NCI-H446 (cell line): ENCODE measurements at regions not wholly inside any gene's neighbourhood (a gene's known extent, or its start where the extent isn't known, plus 50 kb on each side); places are given as distances from the start of the nearest gene placed in this dataset.
"Not testable (repeated sequence)": the region's sequence is repeated elsewhere in the genome, so short reads cannot be mapped to it uniquely, and the experiment has no call there.

Experiments
- DNase-seq, 2 experiments: peaks; one replicate each; lab custom pipeline; 2025; lab: John Stamatoyannopoulos, UW

DNA sequence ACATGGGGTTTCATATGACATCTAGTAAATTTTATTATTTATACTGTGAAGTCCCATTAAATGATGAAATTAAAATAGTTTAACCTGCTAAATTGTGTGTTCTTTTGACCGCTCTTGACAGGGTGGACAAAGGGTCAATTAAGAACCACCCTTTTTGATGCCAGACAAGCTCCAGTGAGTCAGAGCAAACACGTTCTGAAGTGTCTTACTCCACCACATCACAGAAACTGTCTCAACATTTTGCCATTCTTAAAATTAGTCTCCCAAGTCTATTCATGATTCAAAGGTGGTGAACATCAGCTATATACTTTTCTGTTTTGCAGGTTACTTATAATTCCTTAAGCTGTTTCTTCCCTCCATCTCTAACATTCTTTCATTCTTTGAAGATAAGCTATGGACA is 142.1 kb downstream of the SPATA31A6 start:
- not testable (repeated sequence) for DNase-seq

DNA sequence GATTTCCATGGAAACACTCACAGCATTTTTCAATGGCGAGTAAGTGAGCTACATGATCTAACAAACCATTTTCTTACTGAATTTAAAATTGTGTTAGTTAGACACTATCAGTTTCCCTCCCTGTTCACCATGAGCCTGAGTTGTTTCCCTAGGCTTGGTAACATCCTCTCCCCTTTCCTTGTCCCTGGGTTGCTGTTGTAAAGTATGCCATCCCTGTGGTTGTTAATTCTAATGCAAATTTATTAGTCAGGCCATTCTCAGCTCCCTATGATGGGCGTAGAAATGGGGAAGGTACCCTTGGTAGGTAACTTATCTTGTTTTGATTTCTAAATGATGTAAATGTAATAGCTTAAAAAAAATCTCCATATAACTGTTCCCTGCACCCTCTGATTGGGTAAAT is 143.0 kb downstream of the SPATA31A6 start:
- DNase-seq: not testable (repeated sequence)

DNA sequence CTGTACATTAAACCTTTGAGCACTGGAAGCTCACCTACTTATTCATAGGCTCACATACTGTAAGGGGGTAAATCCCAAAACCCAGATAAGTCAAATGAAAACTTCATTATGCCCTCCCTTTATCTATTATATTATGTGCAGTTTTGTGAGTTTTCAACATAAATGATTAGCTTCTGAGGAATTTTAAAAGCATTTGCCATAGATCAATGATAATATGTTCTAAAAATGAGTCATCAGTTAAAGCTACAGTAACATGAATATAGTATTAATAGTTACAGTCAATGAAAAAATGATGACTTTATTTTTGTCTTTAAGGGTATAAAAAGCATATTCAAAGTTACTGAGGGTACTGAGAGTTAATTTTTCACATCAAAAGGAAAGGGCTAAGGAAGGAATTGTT is 151.9 kb downstream of the SPATA31A6 start:
- DNase-seq: not testable (repeated sequence)

DNA sequence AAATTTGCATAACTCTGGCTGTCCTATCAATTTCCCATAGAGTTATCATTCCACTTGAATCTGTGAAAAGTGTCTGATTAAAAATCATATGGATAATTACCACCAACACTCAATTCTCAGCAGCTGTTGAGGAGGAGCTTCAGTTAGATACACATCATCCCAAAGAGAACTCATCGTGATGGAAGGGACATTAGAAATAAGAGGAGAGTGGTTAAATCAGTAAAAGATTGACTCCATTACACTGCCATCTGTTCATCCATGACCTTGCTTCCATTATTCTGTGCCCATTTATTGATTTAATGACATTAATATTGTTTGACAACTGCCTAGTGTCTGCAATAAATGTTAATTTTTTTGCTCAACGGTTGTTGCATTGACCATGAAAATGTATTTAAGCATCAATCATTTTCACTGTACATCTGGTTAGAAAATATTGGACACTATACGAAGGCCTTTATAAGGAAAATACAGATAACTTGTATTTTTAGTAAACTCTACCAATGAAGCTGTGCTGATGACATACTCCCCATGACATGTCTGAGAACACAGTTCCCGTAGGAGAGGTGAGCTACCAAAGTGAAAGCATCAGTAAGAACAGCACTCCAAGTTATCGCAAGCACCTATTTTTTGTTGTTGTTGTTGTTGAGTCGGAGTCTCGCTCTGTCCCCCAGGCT is 152.7 kb downstream of the SPATA31A6 start:
- DNase-seq: not testable (repeated sequence)

DNA sequence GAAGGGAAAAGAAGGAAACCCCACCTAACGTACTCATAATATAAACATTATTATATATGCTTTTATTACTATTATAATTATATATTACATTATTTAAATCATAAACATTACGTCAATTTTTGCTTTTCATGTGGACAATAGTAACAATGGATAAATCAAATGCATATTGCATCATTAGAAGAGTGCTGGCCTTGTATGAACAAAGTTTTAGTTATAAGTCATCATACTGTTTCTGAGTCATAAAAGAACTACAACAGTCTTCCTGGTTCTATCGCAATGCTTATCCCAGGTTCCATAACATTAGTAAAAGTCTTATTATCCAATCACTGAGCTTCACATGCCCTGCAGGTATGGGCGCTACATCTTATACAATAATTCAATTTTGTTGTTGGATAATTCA is 154.8 kb downstream of the SPATA31A6 start:
- not testable (repeated sequence) for DNase-seq

DNA sequence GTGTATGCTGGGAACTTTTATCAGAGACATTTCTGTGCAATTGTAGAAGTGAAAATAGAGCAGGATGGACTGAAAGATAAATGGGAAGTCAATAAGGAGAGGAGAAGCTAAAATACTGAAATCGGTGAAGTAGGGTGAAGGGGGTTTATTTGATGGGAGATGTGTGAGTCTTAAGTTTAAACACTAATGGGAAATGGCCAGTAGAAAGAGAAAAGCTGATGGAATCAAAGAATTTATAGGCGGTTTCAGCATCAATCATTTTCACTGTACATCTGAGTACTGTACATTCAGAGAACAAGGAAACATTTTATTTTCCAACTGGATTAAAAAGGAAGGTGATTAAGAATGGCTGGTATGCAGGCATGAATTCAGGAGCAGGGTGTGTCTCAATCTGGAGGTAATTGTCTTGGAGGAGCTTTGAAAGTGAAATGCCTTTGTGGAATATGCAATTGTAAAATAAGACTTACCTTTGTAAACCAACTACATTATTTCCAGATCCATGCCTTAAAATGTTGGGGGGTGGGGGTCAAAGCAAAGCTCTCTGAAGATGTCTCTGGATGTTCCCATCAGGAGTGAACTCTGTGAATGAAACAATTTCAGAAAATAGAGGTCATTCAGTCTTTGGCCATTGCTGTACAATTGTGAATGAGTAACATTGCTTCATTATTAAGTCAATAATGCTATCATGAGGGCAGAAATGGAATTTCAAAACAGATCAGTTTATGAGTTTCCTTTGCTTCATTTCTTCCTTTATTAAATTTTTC is 156.4 kb downstream of the SPATA31A6 start:
- not testable (repeated sequence) for DNase-seq

DNA sequence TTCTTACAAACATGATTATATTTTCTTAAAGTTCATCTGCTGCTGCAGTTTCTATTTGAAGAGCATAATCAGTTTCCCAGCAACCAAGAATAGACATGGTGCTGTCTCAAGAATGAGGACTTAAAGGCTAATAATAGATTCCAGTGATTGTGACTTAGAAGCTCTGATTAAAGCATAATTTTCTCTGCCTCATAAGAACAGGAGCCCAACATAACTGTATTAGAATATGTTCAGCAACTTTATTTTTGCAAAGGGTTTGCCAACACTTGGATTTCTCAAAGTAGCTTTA is 156.9 kb downstream of the SPATA31A6 start:
- DNase-seq: not testable (repeated sequence)

DNA sequence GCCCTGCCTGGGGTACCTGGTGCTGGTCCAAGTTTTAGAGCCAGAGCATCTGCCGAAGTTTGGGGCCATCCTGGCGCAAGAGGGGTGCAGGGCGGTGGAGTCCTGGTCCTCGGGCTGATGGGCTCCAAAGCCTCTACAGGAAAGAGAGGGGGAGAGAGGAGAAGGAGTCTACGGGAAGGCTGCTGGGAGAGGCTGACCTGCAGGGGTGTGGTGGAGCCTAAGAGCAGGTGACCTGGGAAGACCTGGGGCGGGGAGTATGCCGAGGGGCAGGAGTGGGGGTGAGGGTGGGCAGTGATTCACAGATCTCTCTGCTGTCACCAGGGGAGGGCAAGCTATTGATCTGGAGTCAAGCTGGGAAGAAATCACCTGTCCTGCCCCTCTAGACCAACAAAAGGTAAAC is 158.4 kb downstream of the SPATA31A6 start:
- DNase-seq: not testable (repeated sequence)

DNA sequence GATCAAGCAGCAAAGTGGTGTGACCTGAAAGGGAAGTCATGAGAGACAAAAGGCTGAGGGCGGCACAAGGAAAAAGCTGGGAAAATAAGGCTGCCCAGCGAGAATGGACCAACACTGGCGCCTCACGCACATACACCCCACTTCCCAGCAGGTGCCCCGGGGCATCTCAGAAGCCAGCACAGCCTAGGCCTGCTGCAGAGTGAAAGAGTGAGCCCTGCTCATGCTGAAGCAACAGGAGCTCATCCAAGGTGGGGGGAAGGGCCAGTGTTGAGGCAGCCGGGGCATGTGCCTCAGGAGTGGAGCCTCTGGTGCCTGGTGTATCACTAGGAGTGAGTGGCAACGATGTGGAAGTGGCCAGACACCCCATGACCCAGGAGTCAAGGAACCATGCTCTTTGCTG is 158.8 kb downstream of the SPATA31A6 start:
- DNase-seq: not testable (repeated sequence)

DNA sequence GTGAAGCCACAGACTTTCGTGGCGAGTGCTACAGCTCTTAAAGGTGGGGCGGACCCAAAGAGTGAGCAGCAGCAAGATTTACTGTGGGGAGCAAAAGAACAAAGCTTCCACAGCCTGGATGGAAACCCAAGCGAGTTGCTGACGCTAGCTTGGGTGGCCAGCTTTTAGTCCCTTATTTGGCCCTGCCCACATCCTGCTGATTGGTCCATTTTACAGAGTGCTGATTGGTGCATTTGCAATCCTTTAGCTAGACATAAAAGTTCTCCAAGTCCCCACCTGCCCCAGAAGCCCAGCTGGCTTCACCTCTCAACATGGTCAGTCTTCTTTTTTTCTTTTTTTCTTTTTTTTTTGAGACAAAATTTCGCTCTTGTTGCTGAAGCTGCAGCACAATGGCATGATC is 161.0 kb downstream of the SPATA31A6 start:
- not testable (repeated sequence) for DNase-seq

DNA sequence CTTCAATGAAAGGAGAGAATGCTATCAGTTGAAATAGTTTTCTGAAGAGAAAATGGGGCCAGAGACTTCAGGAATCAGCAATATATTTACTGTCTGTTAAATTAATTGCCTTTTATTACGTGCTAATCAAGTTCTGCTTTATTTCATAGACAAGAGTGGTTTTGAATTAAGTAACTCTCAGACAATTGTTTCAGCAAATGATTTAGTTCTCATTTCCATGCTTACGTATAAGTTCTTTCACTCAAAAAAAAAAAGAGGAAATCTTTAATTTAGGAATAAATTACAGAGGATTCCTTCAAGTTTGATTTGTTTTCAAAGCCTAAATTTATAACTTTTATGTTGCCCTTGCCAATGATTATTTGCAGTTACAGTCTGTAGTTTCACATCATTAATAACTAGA is 163.5 kb downstream of the SPATA31A6 start:
- not testable (repeated sequence) for DNase-seq

DNA sequence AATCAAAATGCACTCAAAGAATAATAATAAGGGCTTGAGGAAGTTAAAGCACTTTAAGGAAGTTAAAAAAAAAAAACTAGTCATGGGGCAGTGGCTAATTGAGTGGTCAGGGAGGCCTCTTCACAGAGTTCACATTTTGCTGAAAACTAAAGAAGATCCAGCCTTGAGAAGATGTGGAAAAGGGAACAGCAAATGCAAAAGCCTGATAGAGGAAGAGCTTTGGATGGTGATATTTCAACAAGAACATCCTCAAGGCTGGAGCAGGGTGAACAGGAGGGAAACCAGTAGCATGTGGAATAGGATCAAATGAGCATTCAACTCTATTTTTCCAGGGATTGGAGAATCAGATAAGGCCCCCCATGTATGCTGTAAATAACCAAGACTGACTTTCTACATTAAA is 165.7 kb downstream of the SPATA31A6 start:
- DNase-seq: not testable (repeated sequence)

DNA sequence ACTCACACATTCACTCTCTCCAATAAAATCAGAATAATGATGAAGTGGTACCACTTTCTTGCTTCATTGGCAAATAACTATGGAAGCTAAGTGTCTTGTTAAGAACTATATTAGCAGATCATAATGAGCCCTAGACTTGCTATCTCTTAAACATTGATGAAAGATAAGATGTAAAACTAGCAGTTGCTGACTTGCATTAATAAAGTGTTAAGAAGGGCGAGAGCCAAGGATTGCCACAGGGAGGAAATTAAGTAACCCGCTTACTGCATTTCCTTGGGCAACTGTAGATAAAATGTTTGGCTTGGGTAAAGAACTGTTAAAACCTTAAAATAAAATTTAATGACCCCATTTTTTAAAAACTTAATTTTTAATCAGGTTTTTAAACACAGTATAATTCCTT is 167.0 kb downstream of the SPATA31A6 start:
- not testable (repeated sequence) for DNase-seq

DNA sequence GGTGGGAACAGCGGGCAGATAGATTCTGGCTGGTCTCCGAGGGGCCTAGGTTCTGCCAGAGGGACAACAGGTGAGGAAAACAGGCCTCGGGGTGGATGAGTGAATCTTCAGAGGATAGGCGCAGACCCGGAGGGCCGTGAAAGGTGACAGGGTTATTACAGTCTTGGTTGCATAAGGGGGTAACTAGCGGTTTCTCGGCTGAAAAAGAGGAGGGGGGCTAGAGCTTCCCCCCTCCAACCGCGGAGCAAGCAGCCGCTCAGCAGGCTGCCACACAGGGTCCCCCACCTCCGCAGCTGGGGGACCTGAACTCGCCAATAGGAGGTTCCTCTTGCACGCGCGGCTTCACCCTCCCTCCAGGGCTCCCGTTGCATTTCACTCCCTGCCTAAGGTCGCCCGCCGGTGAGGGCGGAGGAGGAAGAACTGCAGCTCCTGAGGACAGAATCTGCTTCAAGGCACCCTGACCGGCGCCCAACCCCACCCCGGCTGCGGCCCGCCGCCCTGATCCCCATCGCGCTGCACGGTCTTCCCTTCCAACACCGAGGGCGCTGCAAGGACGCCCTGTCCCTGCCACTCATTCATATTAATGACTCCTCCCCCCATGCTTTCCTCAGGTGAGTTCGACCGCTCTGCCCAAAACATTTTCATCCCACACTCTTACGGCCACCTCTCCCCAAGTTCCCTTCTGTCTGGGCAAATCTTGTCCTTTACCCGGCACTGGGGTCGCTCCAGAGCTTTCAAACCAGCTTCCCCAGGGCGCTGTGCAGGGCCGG is 174.3 kb downstream of the SPATA31A6 start:
- not testable (repeated sequence) for DNase-seq

DNA sequence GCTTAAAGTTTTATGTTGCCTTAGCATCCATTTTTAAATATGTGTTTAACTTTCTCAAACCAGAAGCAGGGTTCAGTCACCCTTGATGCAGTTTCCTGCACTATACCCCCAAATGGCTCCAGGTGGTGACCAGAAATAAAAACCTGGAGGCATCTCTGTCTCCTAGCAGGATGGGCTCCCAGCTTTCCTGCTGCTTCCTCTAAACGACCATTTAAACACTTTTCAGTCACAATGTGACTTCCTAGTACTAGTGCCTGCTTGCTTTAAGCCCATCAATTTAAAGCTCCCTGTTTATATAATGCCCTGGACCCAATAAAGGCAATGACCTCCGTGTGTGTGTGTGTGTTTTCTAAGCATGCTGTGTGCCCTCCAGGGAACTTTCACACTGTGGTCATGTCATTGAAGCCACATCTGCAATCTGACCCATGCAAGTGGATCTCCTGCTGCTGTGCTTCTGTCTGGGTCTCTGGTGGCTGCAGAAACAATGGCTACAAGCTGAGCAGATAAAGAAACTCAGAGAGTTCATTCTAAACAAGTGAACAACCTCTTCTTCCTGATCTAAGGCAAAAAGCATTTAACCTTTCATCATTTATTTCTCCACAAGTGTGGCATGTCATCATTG is 175.3 kb downstream of the SPATA31A6 start:
- DNase-seq: not testable (repeated sequence)

DNA sequence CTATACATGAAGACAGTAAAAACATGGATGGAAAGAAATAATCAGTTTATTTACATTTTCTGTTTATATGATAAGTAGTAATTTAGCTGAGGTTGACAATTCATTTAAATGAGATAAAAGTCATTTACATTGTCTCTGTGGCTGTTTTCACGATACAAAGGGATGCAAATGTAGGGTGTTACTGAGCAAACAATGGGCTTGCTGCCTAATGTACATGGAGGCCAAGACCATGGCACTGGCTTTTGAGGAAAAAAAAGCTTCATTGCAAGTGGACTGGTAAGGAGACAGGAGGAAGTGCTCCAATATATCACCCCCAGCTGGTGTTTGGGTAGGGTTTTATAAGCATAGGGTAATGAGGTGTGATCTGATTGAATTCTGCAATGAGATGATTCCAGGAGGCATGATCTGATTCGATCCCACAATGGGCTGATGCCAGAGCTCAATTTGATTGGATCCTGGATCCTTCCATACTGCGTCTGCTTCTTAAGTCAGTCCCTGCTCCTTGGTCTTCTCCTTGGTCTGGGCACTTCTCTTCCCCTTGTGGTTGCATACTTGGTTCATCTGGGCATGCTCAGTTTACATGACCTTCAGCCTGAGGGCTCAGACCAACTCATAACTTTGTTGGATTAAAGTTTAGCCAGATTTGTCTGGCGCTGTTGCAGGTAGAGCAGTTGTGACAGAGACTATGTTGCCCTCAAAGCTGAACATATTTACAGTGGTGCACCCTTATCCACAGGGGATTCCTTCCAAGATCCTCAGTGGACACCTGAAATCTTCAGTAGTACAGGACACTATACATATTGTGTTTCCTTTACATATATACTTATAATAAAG is 181.2 kb downstream of the SPATA31A6 start:
- not testable (repeated sequence) for DNase-seq

DNA sequence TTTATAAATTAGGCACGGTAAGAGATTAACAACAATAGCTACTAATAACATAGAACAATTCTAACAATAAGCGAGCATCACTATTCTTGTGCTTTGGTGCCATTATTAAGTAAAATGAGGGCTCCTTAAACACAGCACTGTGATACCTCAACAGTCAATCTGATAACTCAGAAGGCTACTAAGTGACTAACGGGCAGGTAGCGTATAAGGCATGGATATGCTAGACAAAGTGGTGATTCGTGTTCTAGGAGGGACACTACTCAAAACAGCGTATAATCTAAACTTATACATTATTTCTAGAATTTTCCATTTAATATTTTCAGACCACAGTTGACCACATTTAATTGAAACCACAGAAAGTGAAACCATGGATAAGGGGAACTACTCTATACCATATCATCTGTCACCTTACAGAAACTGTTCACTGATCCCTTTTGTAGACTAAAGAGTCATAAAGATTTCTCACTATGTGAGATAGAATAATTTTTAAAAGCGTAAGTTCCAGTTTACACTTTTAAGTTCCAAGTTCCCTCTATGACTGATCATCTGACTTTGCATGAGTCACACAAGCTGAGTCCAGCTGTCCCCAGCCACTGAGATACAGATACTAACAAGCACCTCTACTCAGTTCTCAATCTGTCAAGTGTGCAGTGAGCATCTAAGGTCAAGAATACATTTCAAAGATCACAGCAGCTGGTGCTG is 181.9 kb downstream of the SPATA31A6 start:
- DNase-seq: not testable (repeated sequence)

DNA sequence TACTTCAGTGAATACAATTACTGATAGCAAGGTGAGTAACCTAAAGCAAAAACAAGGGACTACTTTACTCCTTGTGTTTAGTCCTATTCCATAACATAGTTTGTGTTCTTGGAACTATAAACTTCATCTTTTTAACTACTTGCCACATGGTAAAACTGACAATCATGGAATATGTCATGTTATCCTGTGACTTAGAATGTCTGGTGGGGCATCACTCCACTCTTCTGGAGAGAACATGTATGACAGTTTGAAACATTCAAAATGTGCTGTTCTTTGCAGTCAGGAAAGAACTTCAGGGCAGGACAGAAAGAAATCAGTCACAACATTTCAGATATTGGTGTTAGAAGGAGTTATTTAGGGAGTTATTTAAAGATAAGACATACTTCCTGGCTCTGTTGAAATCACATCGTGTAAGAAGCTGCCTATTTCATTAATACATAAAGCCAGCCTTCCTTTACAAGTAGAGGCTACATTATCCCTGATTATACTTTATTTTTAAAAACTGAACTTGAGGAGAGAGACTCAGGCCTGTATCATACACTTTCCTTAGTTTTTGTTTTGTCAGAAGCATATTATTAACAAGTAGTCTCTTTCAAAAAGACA is 184.9 kb downstream of the SPATA31A6 start:
- DNase-seq: not testable (repeated sequence)

DNA sequence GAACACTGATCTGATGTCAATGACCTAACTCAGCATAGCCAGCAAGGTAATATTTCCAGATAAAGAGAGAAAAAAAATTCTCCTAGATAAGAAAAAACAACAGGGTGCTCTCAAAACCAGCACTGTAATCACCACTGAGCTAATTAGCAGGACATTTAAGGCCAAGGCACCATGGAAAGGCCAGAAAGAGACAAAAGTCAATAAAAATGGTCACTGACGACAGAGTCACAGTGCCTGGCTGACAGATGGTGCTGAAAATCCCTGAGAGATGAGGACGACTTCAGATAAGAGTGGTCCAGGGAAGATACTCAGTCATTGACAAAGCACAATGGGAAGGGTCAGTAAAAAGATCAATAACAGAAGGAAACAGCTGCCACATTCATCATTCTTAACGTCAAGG is 186.7 kb downstream of the SPATA31A6 start:
- DNase-seq: not testable (repeated sequence)

DNA sequence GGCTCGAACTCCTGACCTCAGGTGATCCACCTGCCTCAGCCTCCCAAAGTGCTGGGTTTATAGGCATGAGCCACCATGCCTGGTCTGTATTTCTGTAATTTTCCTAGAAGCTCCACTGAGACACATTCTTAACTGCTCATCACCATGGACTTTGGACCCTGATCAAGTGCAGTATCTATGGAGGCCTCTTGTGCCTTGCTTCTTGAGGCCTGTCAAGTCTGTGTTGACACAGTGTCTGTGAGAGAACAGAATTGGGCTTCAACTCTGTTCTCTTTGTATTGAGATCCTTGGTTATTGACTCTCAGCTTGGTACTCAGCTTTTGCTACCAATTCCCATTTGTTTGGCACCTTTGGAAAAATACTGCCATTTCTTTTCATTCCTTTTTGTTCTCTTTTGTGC is 188.0 kb downstream of the SPATA31A6 start:
- DNase-seq: not testable (repeated sequence)
